ENCODE measurements at regions not wholly inside any gene's neighbourhood (a gene's known extent, or its start where the extent isn't known, plus 50 kb on each side); places are given as distances from the start of the nearest gene placed in this dataset.

- TF ChIP-seq POLR2A (IDR thresholded peaks at IDR 0.05) (no peak), CTCF (IDR thresholded peaks at IDR 0.05) (no peak), POLR2AphosphoS5 (IDR thresholded peaks at IDR 0.05) (no peak), EP300 (IDR thresholded peaks at IDR 0.05) (no peak)
Measured at GRCh38 chr7:82501346-82501745, 57.8 kb upstream of the CACNA2D1 start.

Data from upper lobe of left lung (tissue), 4 donors.